ENCODE measurements at regions not wholly inside any gene's neighbourhood (a gene's known extent, or its start where the extent isn't known, plus 50 kb on each side); places are given as distances from the start of the nearest gene placed in this dataset.

DNA sequence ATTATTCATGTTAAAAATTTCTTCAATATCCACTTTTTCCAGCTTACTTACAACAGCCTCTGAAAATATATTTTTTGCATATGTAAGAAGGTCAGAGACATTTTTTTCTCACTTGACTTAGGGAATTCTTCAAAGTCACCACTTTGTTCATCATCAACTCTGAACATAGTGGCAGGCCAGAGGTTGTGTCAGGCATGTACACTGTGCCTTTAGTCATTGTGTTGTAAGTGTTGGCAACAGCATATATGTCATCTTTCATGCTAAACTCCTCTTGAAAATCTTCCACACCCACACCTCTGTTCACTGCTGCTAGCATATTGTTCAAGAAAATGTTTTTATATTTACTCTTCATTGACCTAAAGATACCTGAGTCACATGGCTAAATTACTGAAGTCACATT, 52.2 kb upstream of the ACVR1 start:
- Histone ChIP-seq H3K4me3 (no peak overlapping the region), H3K27ac (no peak overlapping the region), H3K9me3 (no peaks in the 10 kb centered on the region), H3K27me3 (no peaks in the 10 kb centered on the region), H3K36me3 (no peaks in the 10 kb centered on the region), H3K4me1 (no peaks in the 10 kb centered on the region)
- DNase-seq: no peak
- ATAC-seq: no peak
- intact Hi-C loops (cut with DNase I; ENCODE audit: low total_unique reads): no loop called here
- in situ Hi-C loops (cut with MboI; ENCODE audit: low sequenced_read_pairs in 4 of 4): no loop called here
- no peak for TF ChIP-seq POLR2A (IDR thresholded peaks at IDR 0.05)
- TF ChIP-seq, protein P1, sequence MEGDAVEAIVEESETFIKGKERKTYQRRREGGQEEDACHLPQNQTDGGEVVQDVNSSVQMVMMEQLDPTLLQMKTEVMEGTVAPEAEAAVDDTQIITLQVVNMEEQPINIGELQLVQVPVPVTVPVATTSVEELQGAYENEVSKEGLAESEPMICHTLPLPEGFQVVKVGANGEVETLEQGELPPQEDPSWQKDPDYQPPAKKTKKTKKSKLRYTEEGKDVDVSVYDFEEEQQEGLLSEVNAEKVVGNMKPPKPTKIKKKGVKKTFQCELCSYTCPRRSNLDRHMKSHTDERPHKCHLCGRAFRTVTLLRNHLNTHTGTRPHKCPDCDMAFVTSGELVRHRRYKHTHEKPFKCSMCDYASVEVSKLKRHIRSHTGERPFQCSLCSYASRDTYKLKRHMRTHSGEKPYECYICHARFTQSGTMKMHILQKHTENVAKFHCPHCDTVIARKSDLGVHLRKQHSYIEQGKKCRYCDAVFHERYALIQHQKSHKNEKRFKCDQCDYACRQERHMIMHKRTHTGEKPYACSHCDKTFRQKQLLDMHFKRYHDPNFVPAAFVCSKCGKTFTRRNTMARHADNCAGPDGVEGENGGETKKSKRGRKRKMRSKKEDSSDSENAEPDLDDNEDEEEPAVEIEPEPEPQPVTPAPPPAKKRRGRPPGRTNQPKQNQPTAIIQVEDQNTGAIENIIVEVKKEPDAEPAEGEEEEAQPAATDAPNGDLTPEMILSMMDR (IDR thresholded peaks at IDR 0.05 in 4 of 5, conservative IDR thresholded peaks at IDR 0.05 in 1 of 5): no peak

DNA sequence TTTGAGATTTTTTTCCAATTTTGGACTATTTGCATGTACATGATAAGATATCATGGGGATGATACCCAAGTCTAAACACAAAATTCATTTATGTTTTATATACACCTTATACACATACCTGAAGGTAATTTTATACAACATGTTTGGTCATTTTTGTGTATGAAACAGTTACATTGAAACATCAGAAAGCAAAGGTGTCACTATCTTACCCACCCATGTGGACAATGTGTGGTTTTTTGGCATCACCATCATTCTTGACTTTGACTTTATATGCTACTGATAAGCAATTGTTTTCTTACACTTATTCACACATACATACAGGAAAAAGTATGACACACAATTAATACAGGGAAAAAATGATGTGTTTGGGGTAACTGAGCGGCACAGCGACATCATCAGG, 51.0 kb upstream of the ACVR1 start:
- no peaks in the 10 kb centered on the region for H3K4me1 ChIP-seq
- intact Hi-C loops (cut with DNase I; ENCODE audit: low total_unique reads) (no loop called here), in situ Hi-C loops (cut with MboI; ENCODE audit: low sequenced_read_pairs in 4 of 4) (no loop called here)
- no peaks in the 10 kb centered on the region for H3K36me3 ChIP-seq
- TF ChIP-seq POLR2A (IDR thresholded peaks at IDR 0.05): no peak
- TF ChIP-seq, protein P1 (IDR thresholded peaks at IDR 0.05 in 4 of 5, conservative IDR thresholded peaks at IDR 0.05 in 1 of 5): no peak
- no peak overlapping the region for H3K4me3 ChIP-seq
- H3K27me3 ChIP-seq: no peaks in the 10 kb centered on the region
- no peak for DNase-seq
- no peaks in the 10 kb centered on the region for H3K9me3 ChIP-seq
- H3K27ac ChIP-seq: no peak overlapping the region
- no peak for ATAC-seq
